RWPE1 (cell line): ENCODE measurements at regions not wholly inside any gene's neighbourhood (a gene's known extent, or its start where the extent isn't known, plus 50 kb on each side); places are given as distances from the start of the nearest gene placed in this dataset.
"Not testable (repeated sequence)": the region's sequence is repeated elsewhere in the genome, so short reads cannot be mapped to it uniquely, and the experiment has no call there.

ENCODE experiments used
- CTCF ChIA-PET: fragments of 350-600 bp; sonication (Branson Sonifier 250); formaldehyde crosslinking; extraction: SDS; loops from one replicate; lab custom pipeline; 2021; lab: Yijun Ruan, JAX
- POLR2A ChIA-PET: fragments of 400-600 bp; formaldehyde crosslinking; extraction: SDS; loops from one replicate; lab custom pipeline; 2020; ENCODE audit warnings: antibody characterized with exemption; ENCODE audit not compliant: low non-redundant PET; lab: Yijun Ruan, JAX
- DNase-seq: peaks from one replicate; pipeline ENCODE4 v3.0.0; 2012; ENCODE audit warnings: low spot score
- H3K27ac ChIP-seq: fragments of 450-650 bp; 2 replicates; pipeline ENCODE4 v1.5.1; 2017
- TF ChIP-seq, protein P1 (sequence below): fragments of 450-650 bp; conservative IDR thresholded peaks from 2 replicates; pipeline ENCODE4 v1.5.1; 2017; ENCODE audit warnings: low read depth, mild to moderate bottlenecking

DNA sequence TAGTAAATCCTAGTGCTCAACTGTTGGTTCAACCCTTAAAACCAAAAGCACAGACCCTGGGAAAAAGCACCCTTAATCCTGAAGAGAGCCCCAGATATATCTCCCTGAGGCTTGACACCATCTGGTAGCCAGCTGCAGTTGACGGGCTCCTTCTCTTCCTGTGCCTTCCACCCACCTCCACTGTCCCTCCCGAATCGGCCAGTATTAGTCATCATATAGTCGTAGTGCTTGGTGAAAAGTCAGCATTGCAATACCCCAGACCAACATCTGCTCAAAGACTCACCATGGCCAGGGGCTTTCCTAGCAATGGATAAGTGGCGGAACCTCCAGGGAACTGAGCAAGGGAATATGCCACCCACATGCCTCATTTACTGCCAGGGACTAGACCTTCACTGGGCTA is 125.6 kb upstream of the CRBN start:
- POLR2A ChIA-PET = no interaction called here
- no peak overlapping the region for H3K27ac ChIP-seq
- DNase-seq = no peak
- CTCF ChIA-PET = no interaction called here
- TF ChIP-seq, protein P1, sequence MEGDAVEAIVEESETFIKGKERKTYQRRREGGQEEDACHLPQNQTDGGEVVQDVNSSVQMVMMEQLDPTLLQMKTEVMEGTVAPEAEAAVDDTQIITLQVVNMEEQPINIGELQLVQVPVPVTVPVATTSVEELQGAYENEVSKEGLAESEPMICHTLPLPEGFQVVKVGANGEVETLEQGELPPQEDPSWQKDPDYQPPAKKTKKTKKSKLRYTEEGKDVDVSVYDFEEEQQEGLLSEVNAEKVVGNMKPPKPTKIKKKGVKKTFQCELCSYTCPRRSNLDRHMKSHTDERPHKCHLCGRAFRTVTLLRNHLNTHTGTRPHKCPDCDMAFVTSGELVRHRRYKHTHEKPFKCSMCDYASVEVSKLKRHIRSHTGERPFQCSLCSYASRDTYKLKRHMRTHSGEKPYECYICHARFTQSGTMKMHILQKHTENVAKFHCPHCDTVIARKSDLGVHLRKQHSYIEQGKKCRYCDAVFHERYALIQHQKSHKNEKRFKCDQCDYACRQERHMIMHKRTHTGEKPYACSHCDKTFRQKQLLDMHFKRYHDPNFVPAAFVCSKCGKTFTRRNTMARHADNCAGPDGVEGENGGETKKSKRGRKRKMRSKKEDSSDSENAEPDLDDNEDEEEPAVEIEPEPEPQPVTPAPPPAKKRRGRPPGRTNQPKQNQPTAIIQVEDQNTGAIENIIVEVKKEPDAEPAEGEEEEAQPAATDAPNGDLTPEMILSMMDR = no peak

DNA sequence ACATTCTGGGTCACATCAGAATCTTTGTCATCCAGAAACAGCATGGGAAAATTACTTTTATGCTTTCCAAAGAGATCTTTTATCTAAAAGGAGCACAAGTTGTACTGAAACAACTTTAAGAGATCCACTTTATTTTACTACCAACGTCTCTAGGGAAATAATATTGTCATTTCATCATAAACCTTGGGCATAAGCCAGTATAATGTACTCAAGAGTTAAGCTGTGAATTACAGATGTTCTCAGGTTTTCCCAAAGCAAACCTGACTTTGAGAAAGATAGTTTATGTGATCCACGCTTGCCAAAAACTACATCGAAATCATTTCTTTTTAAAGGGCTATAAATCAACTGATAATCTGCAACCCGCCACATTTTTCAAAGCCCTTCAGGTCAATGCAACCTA is 124.1 kb upstream of the CRBN start:
- no peak overlapping the region for H3K27ac ChIP-seq
- no peak for DNase-seq
- ChIA-PET CTCF (no interaction called here), POLR2A (no interaction called here)
- TF ChIP-seq, protein P1 = no peak

DNA sequence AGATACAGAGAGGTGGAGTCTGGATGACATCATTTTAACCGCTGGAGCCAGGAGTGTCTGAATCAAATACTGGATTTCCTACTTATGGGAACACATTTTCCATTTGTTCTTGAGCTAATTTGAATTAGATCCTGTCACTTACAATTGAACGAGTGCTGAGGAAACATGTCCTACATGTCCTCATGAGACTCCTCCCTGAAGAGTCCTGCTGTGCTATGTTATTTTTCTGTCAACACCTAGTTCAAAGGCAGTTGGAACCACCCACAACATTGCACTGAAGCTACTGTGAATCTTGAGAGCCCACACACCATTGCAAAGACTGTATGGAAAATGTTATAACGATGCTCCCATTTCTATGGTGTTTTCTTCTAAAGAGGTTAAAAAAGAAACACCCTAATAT is 123.5 kb upstream of the CRBN start:
- TF ChIP-seq, protein P1 = no peak
- ChIA-PET POLR2A (no interaction called here), CTCF (no interaction called here)
- H3K27ac ChIP-seq = no peak overlapping the region
- DNase-seq = no peak

DNA sequence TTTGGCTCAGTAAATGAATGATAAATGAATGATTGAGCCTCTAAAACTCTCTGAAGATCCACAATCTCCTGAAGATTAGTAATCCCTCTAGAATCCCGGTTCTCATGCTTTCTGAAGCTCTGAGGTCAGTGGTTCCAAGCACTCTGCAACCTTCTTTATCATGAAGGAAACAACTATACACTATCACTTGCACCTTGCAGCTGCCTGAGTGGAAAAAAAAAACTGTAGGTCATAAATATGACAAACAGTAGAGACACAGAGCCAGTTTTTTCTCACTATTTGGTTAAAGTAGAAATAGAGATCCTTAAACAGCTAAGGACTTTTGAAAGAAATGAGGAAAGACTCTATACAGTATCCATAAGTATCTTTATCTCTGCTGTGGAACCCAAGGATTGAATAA is 122.0 kb upstream of the CRBN start:
- H3K27ac ChIP-seq = no peak overlapping the region
- TF ChIP-seq, protein P1 = no peak
- CTCF ChIA-PET = interaction anchor here (0.5 kb wide), 1 partner anchor 124 kb away, joined by 3 read pairs; no protein-coding TSS in a partner anchor
- POLR2A ChIA-PET = no interaction called here
- DNase-seq = no peak

DNA sequence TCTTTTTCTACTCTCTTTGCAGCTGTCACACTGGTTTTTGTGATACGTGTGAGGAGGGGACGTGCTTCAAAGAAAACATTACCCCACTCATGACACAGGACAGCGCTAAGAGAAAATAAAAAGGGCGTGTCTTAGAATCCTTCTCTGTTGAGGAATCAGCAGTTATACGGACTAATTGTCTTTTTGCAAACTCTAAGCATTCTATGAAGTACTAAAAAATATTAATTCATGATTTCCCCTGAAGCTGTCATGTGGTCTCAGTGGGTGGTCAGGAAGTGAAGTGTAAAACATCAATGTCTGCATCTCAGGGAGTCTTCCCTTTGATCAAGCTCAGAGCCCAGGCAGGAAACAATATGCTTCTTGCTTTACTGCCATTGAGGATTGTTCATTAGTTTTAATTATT is 117.5 kb upstream of the CRBN start:
- no peak for DNase-seq
- ChIA-PET POLR2A (no interaction called here), CTCF (no interaction called here)
- no peak overlapping the region for H3K27ac ChIP-seq
- TF ChIP-seq, protein P1 = no peak

DNA sequence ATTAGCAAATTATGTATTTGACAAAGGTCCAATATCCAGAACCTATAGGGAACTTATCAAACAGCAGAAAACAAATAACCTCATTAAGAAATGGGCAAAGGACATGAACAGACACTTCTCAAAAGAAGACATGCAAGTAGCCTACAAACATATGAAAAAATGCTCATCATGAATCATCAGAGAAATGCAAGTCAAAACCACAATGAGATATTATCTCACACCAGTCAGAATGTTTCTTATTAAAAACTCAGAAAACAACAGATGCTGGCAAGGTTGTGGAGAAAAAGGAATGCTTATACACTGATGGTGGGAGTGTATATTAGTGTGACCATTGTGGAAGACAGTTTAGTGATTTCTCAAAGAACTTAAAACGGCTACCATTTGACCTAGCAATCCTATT is 116.1 kb upstream of the CRBN start:
- TF ChIP-seq, protein P1 = no peak
- POLR2A ChIA-PET = no interaction called here
- DNase-seq = no peak
- no peak overlapping the region for H3K27ac ChIP-seq
- CTCF ChIA-PET = no interaction called here

DNA sequence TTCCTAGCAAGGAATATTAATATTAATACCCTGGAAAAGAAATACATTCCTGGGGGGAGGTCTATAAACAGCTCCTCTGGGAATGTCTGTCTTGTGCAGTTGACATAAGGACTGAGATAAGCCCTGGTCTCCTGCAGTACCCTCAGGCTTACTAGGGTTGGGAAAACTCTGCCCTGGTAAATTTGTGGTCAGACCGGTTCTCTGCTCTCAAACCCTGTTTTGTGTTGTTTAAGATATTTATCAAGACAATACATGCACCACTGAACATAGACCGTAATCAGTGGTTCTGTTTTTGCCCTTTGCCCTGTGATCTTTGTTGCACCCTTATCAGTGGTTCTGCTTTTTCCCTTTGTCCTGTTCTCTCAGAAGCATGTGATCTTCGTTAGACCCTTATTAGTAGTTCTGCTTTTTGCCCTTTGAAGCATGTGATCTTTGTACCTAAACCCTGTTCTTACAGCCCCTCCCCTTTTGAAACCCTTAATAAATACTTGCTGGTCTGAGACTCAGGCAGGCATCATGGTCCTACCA is 112.3 kb upstream of the CRBN start:
- H3K27ac ChIP-seq, POLR2A ChIA-PET, DNase-seq, CTCF ChIA-PET: not testable (repeated sequence)
